HEK293 (cell line): ENCODE measurements at regions not wholly inside any gene's neighbourhood (a gene's known extent, or its start where the extent isn't known, plus 50 kb on each side); places are given as distances from the start of the nearest gene placed in this dataset.
A peak's percentile ranks its signal among the peaks of the same experiment; 100 is the strongest.

ENCODE experiments used
- CTCF ChIA-PET: fragments of 350-600 bp; formaldehyde crosslinking; extraction: SDS; loops from one replicate; lab custom pipeline; 2021; ENCODE audit warnings: antibody characterized with exemption; lab: Yijun Ruan, JAX
- POLR2A ChIA-PET: fragments of 300-600 bp; formaldehyde crosslinking; extraction: SDS; loops from one replicate; lab custom pipeline; 2020; ENCODE audit warnings: antibody characterized with exemption, inconsistent platforms; lab: Yijun Ruan, JAX
- H3K27ac ChIP-seq: fragments of 200-500 bp; sonication (Bioruptor generic); 2 replicates; pipeline ENCODE4 v1.5.1; 2014; ENCODE audit warnings: low read depth, low read length, control low read depth, inconsistent platforms; ENCODE audit errors: extremely low read depth
- H3K36me3 ChIP-seq, 2 experiments: fragments of 200-500 bp in 1 of 2; sonication (Bioruptor generic) in 1 of 2; 1 replicate in 1 of 2; 2 replicates in 1 of 2; pipeline ENCODE4 v1.5.1; 2014 to 2017; ENCODE audit warnings: inconsistent platforms in 2 of 2, low read length in 2 of 2; ENCODE audit not compliant: control insufficient read depth in 2 of 2, insufficient read depth in 1 of 2
- H3K4me1 ChIP-seq: fragments of 200-500 bp; sonication (Bioruptor generic); 2 replicates; pipeline ENCODE4 v1.5.1; 2014; ENCODE audit warnings: mild to moderate bottlenecking, low read length, inconsistent platforms; ENCODE audit not compliant: control insufficient read depth, insufficient read depth
- H3K4me3 ChIP-seq: 2 replicates; pipeline ENCODE4 v1.5.1; 2011; ENCODE audit warnings: low read depth, mild to moderate bottlenecking, control low read depth, low read length, moderate library complexity
- H3K9me3 ChIP-seq: fragments of 200-500 bp; sonication (Bioruptor generic); 2 replicates; pipeline ENCODE4 v1.5.1; 2014; ENCODE audit warnings: low read depth, low read length, inconsistent platforms; ENCODE audit not compliant: control insufficient read depth, insufficient read depth
- BCL11B ChIP-seq: fragments of 450-650 bp; formaldehyde crosslinking; IDR thresholded peaks from 2 replicates; pipeline ENCODE4 v1.5.1; 2016; ENCODE audit warnings: low read depth, missing biosample characterization, missing genetic modification characterization
- GLIS2 ChIP-seq: fragments of 450-650 bp; formaldehyde crosslinking; IDR thresholded peaks from 2 replicates; pipeline ENCODE4 v1.5.1; 2016; ENCODE audit warnings: missing biosample characterization, missing genetic modification characterization
- HOXD13 ChIP-seq: sonication (generic); formaldehyde crosslinking; IDR thresholded peaks from 2 replicates; pipeline ENCODE4 v1.8.0; 2022; ENCODE audit warnings: missing genetic modification reagents, borderline replicate concordance
- KLF1 ChIP-seq: fragments of 450-650 bp; formaldehyde crosslinking; IDR thresholded peaks from 2 replicates; pipeline ENCODE4 v1.5.1; 2016; ENCODE audit warnings: missing biosample characterization, missing genetic modification characterization
- KLF9 ChIP-seq: fragments of 450-650 bp; formaldehyde crosslinking; IDR thresholded peaks from 2 replicates; pipeline ENCODE4 v1.5.1; 2016; ENCODE audit warnings: missing biosample characterization, missing genetic modification characterization, low read depth
- ZBTB20 ChIP-seq: fragments of 450-650 bp; formaldehyde crosslinking; IDR thresholded peaks from 2 replicates; pipeline ENCODE4 v1.5.1; 2016; ENCODE audit warnings: missing biosample characterization, missing genetic modification characterization
- ZBTB21 ChIP-seq: fragments of 450-650 bp; formaldehyde crosslinking; IDR thresholded peaks from 2 replicates; pipeline ENCODE4 v1.5.1; 2017; ENCODE audit warnings: missing biosample characterization, missing genetic modification characterization
- ZNF132 ChIP-seq: fragments of 450-650 bp; formaldehyde crosslinking; IDR thresholded peaks from 2 replicates; pipeline ENCODE4 v1.5.1; 2017; ENCODE audit warnings: missing biosample characterization, missing genetic modification characterization, borderline replicate concordance
- ZNF169 ChIP-seq: fragments of 450-650 bp; formaldehyde crosslinking; IDR thresholded peaks from 2 replicates; pipeline ENCODE4 v1.5.1; 2016; ENCODE audit warnings: missing biosample characterization, missing genetic modification characterization
- ZNF214 ChIP-seq: fragments of 450-650 bp; formaldehyde crosslinking; IDR thresholded peaks from 2 replicates; pipeline ENCODE4 v1.5.1; 2017; ENCODE audit warnings: missing biosample characterization, mild to moderate bottlenecking, missing genetic modification characterization, borderline replicate concordance
- ZNF292 ChIP-seq: fragments of 450-650 bp; formaldehyde crosslinking; IDR thresholded peaks from 2 replicates; pipeline ENCODE4 v1.5.1; 2016; ENCODE audit warnings: low read depth, missing biosample characterization, missing genetic modification characterization, borderline replicate concordance
- ZNF391 ChIP-seq: fragments of 450-650 bp; formaldehyde crosslinking; IDR thresholded peaks from 2 replicates; pipeline ENCODE4 v1.5.1; 2016; ENCODE audit warnings: low read depth, missing biosample characterization, missing genetic modification characterization, borderline replicate concordance
- ZNF48 ChIP-seq: fragments of 450-650 bp; formaldehyde crosslinking; IDR thresholded peaks from 2 replicates; pipeline ENCODE4 v1.5.1; 2016; ENCODE audit warnings: missing biosample characterization, missing genetic modification characterization
- ZNF600 ChIP-seq: fragments of 450-650 bp; formaldehyde crosslinking; IDR thresholded peaks from 2 replicates; pipeline ENCODE4 v1.5.1; 2016; ENCODE audit warnings: missing biosample characterization, missing genetic modification characterization
- ZNF621 ChIP-seq: fragments of 450-650 bp; formaldehyde crosslinking; IDR thresholded peaks from 2 replicates; pipeline ENCODE4 v1.5.1; 2017; ENCODE audit warnings: missing biosample characterization, missing genetic modification characterization
- ZNF768 ChIP-seq: fragments of 450-650 bp; formaldehyde crosslinking; IDR thresholded peaks from 2 replicates; pipeline ENCODE4 v1.5.1; 2018; ENCODE audit warnings: missing biosample characterization, mild to moderate bottlenecking, missing genetic modification characterization
- ZNF776 ChIP-seq: fragments of 450-650 bp; formaldehyde crosslinking; IDR thresholded peaks from 2 replicates; pipeline ENCODE4 v1.5.0; 2017; ENCODE audit warnings: missing biosample characterization, missing genetic modification characterization, borderline replicate concordance
- ZNF785 ChIP-seq: fragments of 450-650 bp; formaldehyde crosslinking; IDR thresholded peaks from 2 replicates; pipeline ENCODE4 v1.5.1; 2016; ENCODE audit warnings: missing biosample characterization, missing genetic modification characterization
- ZNF792 ChIP-seq: fragments of 450-650 bp; formaldehyde crosslinking; IDR thresholded peaks from 2 replicates; pipeline ENCODE4 v1.5.1; 2016; ENCODE audit warnings: missing biosample characterization, missing genetic modification characterization
- TF ChIP-seq, protein P1 (sequence below): fragments of 450-650 bp; formaldehyde crosslinking; IDR thresholded peaks from 2 replicates; pipeline ENCODE4 v1.5.1; 2017; ENCODE audit warnings: missing biosample characterization, missing genetic modification characterization
- TF ChIP-seq, protein P2 (sequence below): fragments of 450-650 bp; formaldehyde crosslinking; IDR thresholded peaks from 2 replicates; pipeline ENCODE4 v1.5.1; 2016; ENCODE audit warnings: missing biosample characterization, missing genetic modification characterization
- TF ChIP-seq, protein P3 (sequence below): fragments of 450-650 bp; IDR thresholded peaks from 2 replicates; pipeline ENCODE4 v1.5.1; 2018; ENCODE audit warnings: missing biosample characterization, mild to moderate bottlenecking, missing genetic modification characterization

DNA sequence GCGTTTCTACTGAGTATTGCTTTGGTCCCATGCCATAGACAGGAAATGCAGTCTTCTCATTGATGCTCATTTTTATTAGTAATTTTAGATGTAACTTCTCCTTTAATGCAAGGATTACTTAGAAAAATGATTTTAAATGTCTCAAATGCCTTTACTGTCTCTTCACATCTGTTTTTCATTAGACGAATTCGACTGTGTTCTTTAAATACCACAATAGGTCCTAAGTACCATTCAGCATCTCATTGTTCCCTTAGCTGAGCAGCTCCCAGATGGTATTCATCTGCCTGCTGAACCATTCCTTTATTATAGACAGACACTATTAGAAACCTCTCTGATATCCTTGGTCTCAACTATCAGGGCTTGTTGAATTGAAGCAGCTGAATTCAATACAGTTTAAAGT, 113.6 kb downstream of the LSMEM1 start:
- CTCF ChIA-PET, result no interaction called here
- no peaks in the 10 kb centered on the region for H3K36me3 ChIP-seq
- no peak overlapping the region for H3K4me3 ChIP-seq

DNA sequence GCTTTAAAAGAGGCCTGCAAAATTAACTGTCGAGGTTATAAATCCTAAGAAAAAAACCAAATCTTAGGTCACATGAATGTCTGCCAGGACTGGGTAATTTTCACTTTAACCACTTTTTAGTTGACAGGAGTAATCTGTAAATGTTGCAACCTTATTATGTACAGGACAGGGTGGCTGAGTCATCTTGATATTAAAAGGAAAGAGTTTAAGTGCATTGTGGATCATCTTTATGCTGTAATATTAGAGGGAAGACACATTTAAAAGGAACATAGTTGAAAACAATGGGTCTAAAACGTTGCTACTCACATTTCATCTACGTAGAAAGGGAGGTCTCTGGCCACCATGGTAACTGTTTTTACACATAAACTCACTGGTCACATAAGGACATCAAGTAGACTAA, 115.5 kb downstream of the LSMEM1 start:
- H3K36me3 ChIP-seq, result no peaks in the 10 kb centered on the region
- TF ChIP-seq, protein P1, sequence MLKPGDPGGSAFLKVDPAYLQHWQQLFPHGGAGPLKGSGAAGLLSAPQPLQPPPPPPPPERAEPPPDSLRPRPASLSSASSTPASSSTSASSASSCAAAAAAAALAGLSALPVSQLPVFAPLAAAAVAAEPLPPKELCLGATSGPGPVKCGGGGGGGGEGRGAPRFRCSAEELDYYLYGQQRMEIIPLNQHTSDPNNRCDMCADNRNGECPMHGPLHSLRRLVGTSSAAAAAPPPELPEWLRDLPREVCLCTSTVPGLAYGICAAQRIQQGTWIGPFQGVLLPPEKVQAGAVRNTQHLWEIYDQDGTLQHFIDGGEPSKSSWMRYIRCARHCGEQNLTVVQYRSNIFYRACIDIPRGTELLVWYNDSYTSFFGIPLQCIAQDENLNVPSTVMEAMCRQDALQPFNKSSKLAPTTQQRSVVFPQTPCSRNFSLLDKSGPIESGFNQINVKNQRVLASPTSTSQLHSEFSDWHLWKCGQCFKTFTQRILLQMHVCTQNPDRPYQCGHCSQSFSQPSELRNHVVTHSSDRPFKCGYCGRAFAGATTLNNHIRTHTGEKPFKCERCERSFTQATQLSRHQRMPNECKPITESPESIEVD (tag by site-specific recombination), result peak; percentile 40; the same call in 1 of the 2 replicates
- TF ChIP-seq ZNF768 (tag by site-specific recombination), result no peak
- TF ChIP-seq, all 188 proteins: peak for 1
- ChIA-PET CTCF (no interaction called here), POLR2A (no interaction called here)
- Histone ChIP-seq H3K27ac (no peak overlapping the region), H3K4me3 (no peak overlapping the region), H3K4me1 (0 out of 2 replicates have a peak, but pooled peaks cover 2% of the 10 kb centered on the region), H3K9me3 (no peaks in the 10 kb centered on the region)

More for the DNA sequence above, 113.6 kb downstream of the LSMEM1 start:
- POLR2A ChIA-PET, result no interaction called here
- TF ChIP-seq ZNF391 (tag by site-specific recombination), result no peak
- TF ChIP-seq BCL11B (tag by site-specific recombination), result no peak
- TF ChIP-seq, protein P2, sequence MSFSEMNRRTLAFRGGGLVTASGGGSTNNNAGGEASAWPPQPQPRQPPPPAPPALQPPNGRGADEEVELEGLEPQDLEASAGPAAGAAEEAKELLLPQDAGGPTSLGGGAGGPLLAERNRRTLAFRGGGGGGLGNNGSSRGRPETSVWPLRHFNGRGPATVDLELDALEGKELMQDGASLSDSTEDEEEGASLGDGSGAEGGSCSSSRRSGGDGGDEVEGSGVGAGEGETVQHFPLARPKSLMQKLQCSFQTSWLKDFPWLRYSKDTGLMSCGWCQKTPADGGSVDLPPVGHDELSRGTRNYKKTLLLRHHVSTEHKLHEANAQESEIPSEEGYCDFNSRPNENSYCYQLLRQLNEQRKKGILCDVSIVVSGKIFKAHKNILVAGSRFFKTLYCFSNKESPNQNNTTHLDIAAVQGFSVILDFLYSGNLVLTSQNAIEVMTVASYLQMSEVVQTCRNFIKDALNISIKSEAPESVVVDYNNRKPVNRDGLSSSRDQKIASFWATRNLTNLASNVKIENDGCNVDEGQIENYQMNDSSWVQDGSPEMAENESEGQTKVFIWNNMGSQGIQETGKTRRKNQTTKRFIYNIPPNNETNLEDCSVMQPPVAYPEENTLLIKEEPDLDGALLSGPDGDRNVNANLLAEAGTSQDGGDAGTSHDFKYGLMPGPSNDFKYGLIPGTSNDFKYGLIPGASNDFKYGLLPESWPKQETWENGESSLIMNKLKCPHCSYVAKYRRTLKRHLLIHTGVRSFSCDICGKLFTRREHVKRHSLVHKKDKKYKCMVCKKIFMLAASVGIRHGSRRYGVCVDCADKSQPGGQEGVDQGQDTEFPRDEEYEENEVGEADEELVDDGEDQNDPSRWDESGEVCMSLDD (tag by site-specific recombination), result no peak
- no peak for TF ChIP-seq KLF1 (tag by site-specific recombination)
- TF ChIP-seq ZNF169 (tag by site-specific recombination), result no peak
- TF ChIP-seq ZNF214 (tag by site-specific recombination), result no peak
- TF ChIP-seq KLF9 (tag by site-specific recombination), result no peak
- no peak for TF ChIP-seq ZNF776 (tag by site-specific recombination)
- TF ChIP-seq ZBTB20 (tag by site-specific recombination), result no peak
- no peak for TF ChIP-seq HOXD13 (CRISPR knock-in tag)
- TF ChIP-seq ZNF600 (tag by site-specific recombination), result no peak
- Histone ChIP-seq H3K4me1 (0 out of 2 replicates have a peak, but pooled peaks cover 2% of the 10 kb centered on the region), H3K27ac (no peak overlapping the region), H3K9me3 (no peaks in the 10 kb centered on the region)

DNA sequence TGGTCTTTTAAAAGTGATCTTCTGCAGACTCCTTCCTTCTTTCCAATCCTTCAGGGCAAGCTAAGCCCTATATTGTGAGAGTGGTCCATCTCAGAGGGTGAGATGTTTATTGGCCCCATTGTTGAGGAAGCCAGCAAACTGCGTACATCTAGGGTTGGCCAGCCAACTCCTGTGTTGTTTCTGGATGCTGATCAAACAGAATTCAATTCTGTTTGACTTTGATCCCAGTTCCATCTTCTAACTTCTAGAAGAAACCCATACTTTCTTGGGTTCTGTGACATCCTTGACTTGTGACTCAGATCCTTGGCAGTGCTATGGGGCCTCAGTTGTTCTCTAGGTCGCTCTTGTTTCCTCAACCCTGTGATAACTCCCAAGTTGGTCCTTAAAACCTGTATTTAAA, 116.2 kb downstream of the LSMEM1 start:
- POLR2A ChIA-PET, result no interaction called here
- no peaks in the 10 kb centered on the region for H3K36me3 ChIP-seq
- no peak overlapping the region for H3K4me3 ChIP-seq
- H3K4me1 ChIP-seq, result 0 out of 2 replicates have a peak, but pooled peaks cover 2% of the 10 kb centered on the region
- no peak overlapping the region for H3K27ac ChIP-seq
- TF ChIP-seq ZNF785 (tag by site-specific recombination) (no peak), ZNF792 (tag by site-specific recombination) (no peak), ZBTB21 (tag by site-specific recombination) (no peak), ZNF132 (no peak), ZNF621 (tag by site-specific recombination) (no peak), ZNF48 (no peak), GLIS2 (tag by site-specific recombination) (no peak), ZNF292 (tag by site-specific recombination) (no peak)
- TF ChIP-seq, protein P3, sequence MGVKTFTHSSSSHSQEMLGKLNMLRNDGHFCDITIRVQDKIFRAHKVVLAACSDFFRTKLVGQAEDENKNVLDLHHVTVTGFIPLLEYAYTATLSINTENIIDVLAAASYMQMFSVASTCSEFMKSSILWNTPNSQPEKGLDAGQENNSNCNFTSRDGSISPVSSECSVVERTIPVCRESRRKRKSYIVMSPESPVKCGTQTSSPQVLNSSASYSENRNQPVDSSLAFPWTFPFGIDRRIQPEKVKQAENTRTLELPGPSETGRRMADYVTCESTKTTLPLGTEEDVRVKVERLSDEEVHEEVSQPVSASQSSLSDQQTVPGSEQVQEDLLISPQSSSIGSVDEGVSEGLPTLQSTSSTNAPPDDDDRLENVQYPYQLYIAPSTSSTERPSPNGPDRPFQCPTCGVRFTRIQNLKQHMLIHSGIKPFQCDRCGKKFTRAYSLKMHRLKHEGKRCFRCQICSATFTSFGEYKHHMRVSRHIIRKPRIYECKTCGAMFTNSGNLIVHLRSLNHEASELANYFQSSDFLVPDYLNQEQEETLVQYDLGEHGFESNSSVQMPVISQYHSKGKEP (tag by site-specific recombination), result no peak
- H3K9me3 ChIP-seq, result no peaks in the 10 kb centered on the region
- CTCF ChIA-PET, result no interaction called here
